ENCODE measurements at regions not wholly inside any gene's neighbourhood (a gene's known extent, or its start where the extent isn't known, plus 50 kb on each side); places are given as distances from the start of the nearest gene placed in this dataset.

DNA sequence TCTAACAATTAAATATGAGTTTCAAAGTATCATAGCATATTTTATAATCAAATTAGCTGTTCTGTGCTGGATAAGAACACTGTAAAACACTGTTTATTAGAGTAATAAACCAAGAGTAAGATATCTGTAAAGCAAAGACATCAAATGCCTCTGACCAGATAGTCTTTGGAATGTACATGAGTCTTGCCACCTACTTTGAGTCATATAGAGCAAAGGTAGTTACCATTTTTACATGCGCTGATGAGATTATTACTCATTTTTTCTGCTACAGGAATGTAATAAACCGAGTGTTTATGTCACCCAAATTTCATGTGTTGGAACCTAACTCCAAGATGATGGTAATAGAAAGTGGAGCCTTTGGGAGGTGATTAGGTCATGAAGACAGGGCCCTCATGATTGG is 654.5 kb downstream of the CETN3 start:
- H3K4me1 Mint-ChIP-seq (ENCODE audit: low read depth, unreplicated experiment), result peaks cover 4% of the 10 kb centered on the region
- H3K27me3 Mint-ChIP-seq (ENCODE audit: unreplicated experiment), result no peaks in the 10 kb centered on the region
- H3K9me3 Mint-ChIP-seq (ENCODE audit: unreplicated experiment), result no peaks in the 10 kb centered on the region
- DNase-seq, result no peak
- H3K4me3 Mint-ChIP-seq (ENCODE audit: unreplicated experiment), result no peak overlapping the region
- no peaks in the 10 kb centered on the region for H3K36me3 Mint-ChIP-seq (ENCODE audit: unreplicated experiment)
- TF ChIP-seq, protein P1, sequence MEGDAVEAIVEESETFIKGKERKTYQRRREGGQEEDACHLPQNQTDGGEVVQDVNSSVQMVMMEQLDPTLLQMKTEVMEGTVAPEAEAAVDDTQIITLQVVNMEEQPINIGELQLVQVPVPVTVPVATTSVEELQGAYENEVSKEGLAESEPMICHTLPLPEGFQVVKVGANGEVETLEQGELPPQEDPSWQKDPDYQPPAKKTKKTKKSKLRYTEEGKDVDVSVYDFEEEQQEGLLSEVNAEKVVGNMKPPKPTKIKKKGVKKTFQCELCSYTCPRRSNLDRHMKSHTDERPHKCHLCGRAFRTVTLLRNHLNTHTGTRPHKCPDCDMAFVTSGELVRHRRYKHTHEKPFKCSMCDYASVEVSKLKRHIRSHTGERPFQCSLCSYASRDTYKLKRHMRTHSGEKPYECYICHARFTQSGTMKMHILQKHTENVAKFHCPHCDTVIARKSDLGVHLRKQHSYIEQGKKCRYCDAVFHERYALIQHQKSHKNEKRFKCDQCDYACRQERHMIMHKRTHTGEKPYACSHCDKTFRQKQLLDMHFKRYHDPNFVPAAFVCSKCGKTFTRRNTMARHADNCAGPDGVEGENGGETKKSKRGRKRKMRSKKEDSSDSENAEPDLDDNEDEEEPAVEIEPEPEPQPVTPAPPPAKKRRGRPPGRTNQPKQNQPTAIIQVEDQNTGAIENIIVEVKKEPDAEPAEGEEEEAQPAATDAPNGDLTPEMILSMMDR (IDR thresholded peaks at IDR 0.05; ENCODE audit: partially characterized antibody, unreplicated experiment), result no peak
- no peak overlapping the region for H3K27ac Mint-ChIP-seq (ENCODE audit: unreplicated experiment)

GRCh38 chr5:89735082-89735481 is 674.5 kb downstream of the CETN3 start:
- Mint-ChIP-seq H3K27me3 (ENCODE audit: unreplicated experiment) (no peaks in the 10 kb centered on the region), H3K4me1 (ENCODE audit: low read depth, unreplicated experiment) (no peaks in the 10 kb centered on the region), H3K4me3 (ENCODE audit: unreplicated experiment) (no peak overlapping the region), H3K36me3 (ENCODE audit: unreplicated experiment) (no peaks in the 10 kb centered on the region), H3K27ac (ENCODE audit: unreplicated experiment) (no peak overlapping the region), H3K9me3 (ENCODE audit: unreplicated experiment) (peaks cover 2% of the 10 kb centered on the region)
- TF ChIP-seq, protein P1 (IDR thresholded peaks at IDR 0.05; ENCODE audit: partially characterized antibody, unreplicated experiment), result no peak
- no peak for DNase-seq

DNA sequence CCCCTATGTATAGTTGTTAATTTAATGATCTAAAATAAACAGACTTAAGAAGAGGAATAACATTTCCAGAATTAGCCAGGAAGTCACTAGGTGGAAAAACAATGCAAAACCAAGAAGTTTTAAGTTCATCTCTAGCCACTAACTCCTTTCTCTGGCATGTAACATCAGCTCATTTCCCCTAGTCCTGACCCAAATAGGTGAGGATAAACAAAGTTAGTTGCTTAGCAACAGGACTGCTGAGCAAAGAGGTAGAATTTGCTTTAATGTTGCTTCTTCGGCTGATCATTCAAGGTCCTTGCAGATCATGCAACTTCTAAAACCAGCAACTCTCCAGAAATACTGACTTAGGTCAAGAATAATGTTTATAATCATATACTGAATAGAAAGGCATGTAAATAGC is 675.8 kb downstream of the CETN3 start:
- Mint-ChIP-seq H3K4me1 (ENCODE audit: low read depth, unreplicated experiment) (no peaks in the 10 kb centered on the region), H3K27ac (ENCODE audit: unreplicated experiment) (no peak overlapping the region), H3K36me3 (ENCODE audit: unreplicated experiment) (no peaks in the 10 kb centered on the region), H3K27me3 (ENCODE audit: unreplicated experiment) (no peaks in the 10 kb centered on the region), H3K9me3 (ENCODE audit: unreplicated experiment) (peaks cover 2% of the 10 kb centered on the region), H3K4me3 (ENCODE audit: unreplicated experiment) (no peak overlapping the region)
- DNase-seq, result no peak
- TF ChIP-seq, protein P1 (IDR thresholded peaks at IDR 0.05; ENCODE audit: partially characterized antibody, unreplicated experiment), result no peak

- no peak overlapping the region for H3K4me3 Mint-ChIP-seq (ENCODE audit: unreplicated experiment)
- H3K4me1 Mint-ChIP-seq (ENCODE audit: low read depth, unreplicated experiment), result no peaks in the 10 kb centered on the region
- DNase-seq, result no peak
- H3K9me3 Mint-ChIP-seq (ENCODE audit: unreplicated experiment), result no peaks in the 10 kb centered on the region
- TF ChIP-seq, protein P1 (IDR thresholded peaks at IDR 0.05; ENCODE audit: partially characterized antibody, unreplicated experiment), result no peak
- H3K36me3 Mint-ChIP-seq (ENCODE audit: unreplicated experiment), result no peaks in the 10 kb centered on the region
- H3K27me3 Mint-ChIP-seq (ENCODE audit: unreplicated experiment), result no peaks in the 10 kb centered on the region
- no peak overlapping the region for H3K27ac Mint-ChIP-seq (ENCODE audit: unreplicated experiment)
These were observed 679.8 kb downstream of the CETN3 start for GRCh38 chr5:89729623-89730301.

GRCh38 chr5:89728750-89729149 is 680.8 kb downstream of the CETN3 start:
- TF ChIP-seq, protein P1 (IDR thresholded peaks at IDR 0.05; ENCODE audit: partially characterized antibody, unreplicated experiment), result no peak
- no peak for DNase-seq
- no peak overlapping the region for H3K4me3 Mint-ChIP-seq (ENCODE audit: unreplicated experiment)
- H3K27me3 Mint-ChIP-seq (ENCODE audit: unreplicated experiment), result no peaks in the 10 kb centered on the region
- no peak overlapping the region for H3K27ac Mint-ChIP-seq (ENCODE audit: unreplicated experiment)
- H3K36me3 Mint-ChIP-seq (ENCODE audit: unreplicated experiment), result no peaks in the 10 kb centered on the region
- no peaks in the 10 kb centered on the region for H3K9me3 Mint-ChIP-seq (ENCODE audit: unreplicated experiment)
- H3K4me1 Mint-ChIP-seq (ENCODE audit: low read depth, unreplicated experiment), result no peaks in the 10 kb centered on the region
